ENCODE measurements at regions not wholly inside any gene's neighbourhood (a gene's known extent, or its start where the extent isn't known, plus 50 kb on each side); places are given as distances from the start of the nearest gene placed in this dataset.

DNA sequence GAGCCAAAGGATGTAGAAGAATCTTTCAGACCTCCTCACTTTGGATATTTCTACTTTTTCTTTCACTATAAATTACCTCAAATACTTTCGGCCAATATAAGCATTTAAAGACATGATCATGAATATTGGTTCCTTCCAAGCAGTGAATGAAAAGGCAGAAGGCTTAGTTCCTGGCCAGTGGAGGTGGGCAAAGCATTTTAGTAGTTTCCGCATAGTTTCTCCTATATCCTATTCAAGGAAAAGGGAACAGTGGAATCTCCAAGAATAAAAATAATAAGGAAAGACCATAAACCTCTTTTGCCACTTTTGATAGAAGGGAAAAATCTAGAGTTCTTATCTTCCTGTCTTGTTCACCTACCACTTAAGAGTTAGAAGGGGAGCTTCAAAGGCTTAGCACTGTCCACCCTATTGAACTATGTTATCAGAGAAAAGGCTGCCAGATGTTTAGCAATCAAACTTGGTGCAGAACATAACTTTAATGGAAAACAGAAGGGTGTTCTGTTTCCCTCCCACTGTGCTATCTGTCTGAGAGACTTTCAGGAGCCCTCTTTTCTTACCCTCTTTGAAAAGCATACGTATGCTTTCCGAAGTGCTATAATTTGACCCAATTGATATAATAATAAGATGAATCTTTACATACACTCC is 155.6 kb upstream of the DPH6 start:
- no peak for TF ChIP-seq POLR2AphosphoS5 (IDR thresholded peaks at IDR 0.05)
- TF ChIP-seq, protein P1, sequence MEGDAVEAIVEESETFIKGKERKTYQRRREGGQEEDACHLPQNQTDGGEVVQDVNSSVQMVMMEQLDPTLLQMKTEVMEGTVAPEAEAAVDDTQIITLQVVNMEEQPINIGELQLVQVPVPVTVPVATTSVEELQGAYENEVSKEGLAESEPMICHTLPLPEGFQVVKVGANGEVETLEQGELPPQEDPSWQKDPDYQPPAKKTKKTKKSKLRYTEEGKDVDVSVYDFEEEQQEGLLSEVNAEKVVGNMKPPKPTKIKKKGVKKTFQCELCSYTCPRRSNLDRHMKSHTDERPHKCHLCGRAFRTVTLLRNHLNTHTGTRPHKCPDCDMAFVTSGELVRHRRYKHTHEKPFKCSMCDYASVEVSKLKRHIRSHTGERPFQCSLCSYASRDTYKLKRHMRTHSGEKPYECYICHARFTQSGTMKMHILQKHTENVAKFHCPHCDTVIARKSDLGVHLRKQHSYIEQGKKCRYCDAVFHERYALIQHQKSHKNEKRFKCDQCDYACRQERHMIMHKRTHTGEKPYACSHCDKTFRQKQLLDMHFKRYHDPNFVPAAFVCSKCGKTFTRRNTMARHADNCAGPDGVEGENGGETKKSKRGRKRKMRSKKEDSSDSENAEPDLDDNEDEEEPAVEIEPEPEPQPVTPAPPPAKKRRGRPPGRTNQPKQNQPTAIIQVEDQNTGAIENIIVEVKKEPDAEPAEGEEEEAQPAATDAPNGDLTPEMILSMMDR (IDR thresholded peaks at IDR 0.05): no peak

Data from gastroesophageal sphincter (tissue), 3 donors.